GM23338 (cell line): ENCODE measurements at regions not wholly inside any gene's neighbourhood (a gene's known extent, or its start where the extent isn't known, plus 50 kb on each side); places are given as distances from the start of the nearest gene placed in this dataset.

Source experiments
- ATAC-seq: fragments of 200-7000 bp; cut with Tn5 transposase; 3 replicates; pipeline ENCODE4 v1.9.1; 2020
- DNase-seq: peaks from one replicate; pipeline ENCODE4 v3.0.0-alpha.2; 2015; ENCODE audit warnings: low spot score
- H2AFZ ChIP-seq: fragments of 200-600 bp; sonication (generic); 2 replicates; pipeline ENCODE4 v1.8.0; 2016; ENCODE audit warnings: antibody characterized with exemption, mild to moderate bottlenecking, moderate library complexity
- H3F3A ChIP-seq: fragments of 200-600 bp; sonication (generic); replicated peaks from 2 replicates; pipeline ENCODE4 v1.8.0; 2017; ENCODE audit warnings: antibody characterized with exemption, mixed run types, low read depth
- H3K27ac ChIP-seq: fragments of 200-600 bp; sonication (generic); 2 replicates; pipeline ENCODE4 v1.6.1; 2016; ENCODE audit warnings: low read depth
- H3K27me3 ChIP-seq: fragments of 200-600 bp; sonication (generic); 2 replicates; pipeline ENCODE4 v1.8.0; 2016; ENCODE audit warnings: mild to moderate bottlenecking, mixed run types, moderate library complexity; ENCODE audit not compliant: insufficient read depth
- H3K36me3 ChIP-seq: fragments of 200-600 bp; sonication (generic); 2 replicates; pipeline ENCODE4 v1.8.0; 2016; ENCODE audit warnings: mild to moderate bottlenecking; ENCODE audit not compliant: insufficient read depth
- H3K4me1 ChIP-seq: fragments of 200-600 bp; sonication (generic); 2 replicates; pipeline ENCODE4 v1.8.0; 2016; ENCODE audit warnings: mild to moderate bottlenecking, moderate library complexity; ENCODE audit not compliant: insufficient read depth
- H3K4me2 ChIP-seq: fragments of 200-600 bp; sonication (generic); 2 replicates; pipeline ENCODE4 v1.7.1; 2017; ENCODE audit warnings: mixed run types
- H3K4me3 ChIP-seq: fragments of 200-600 bp; sonication (generic); 2 replicates; pipeline ENCODE4 v1.6.1; 2016; ENCODE audit warnings: mixed run types
- H3K79me2 ChIP-seq: fragments of 200-600 bp; sonication (generic); replicated peaks from 2 replicates; pipeline ENCODE4 v1.8.0; 2017; ENCODE audit warnings: mild to moderate bottlenecking; ENCODE audit not compliant: insufficient read depth
- H3K9me2 ChIP-seq: fragments of 200-600 bp; sonication (generic); 2 replicates; pipeline ENCODE4 v1.8.0; 2017; ENCODE audit not compliant: insufficient read depth
- H4K20me1 ChIP-seq: fragments of 200-600 bp; sonication (generic); replicated peaks from 2 replicates; pipeline ENCODE4 v1.8.0; 2017; ENCODE audit warnings: mild to moderate bottlenecking; ENCODE audit not compliant: insufficient read depth
- H3K27ac Mint-ChIP-seq: 2 replicates; pipeline ENCODE4 v1.8.0; 2020; ENCODE audit warnings: inconsistent platforms, mild to moderate bottlenecking, moderate library complexity, mixed read lengths
- H3K27me3 Mint-ChIP-seq: 3 replicates; pipeline ENCODE4 v1.8.0; 2022; ENCODE audit warnings: low read depth, mild to moderate bottlenecking, moderate library complexity, mixed read lengths, inconsistent platforms; ENCODE audit not compliant: insufficient read depth, poor library complexity
- H3K36me3 Mint-ChIP-seq: 3 replicates; pipeline ENCODE4 v1.8.0; 2021; ENCODE audit warnings: low read depth, mild to moderate bottlenecking, inconsistent platforms, moderate library complexity, mixed read lengths
- H3K4me1 Mint-ChIP-seq: 3 replicates; pipeline ENCODE4 v1.8.0; 2020; ENCODE audit warnings: mild to moderate bottlenecking, inconsistent platforms, mixed read lengths
- H3K4me3 Mint-ChIP-seq: 3 replicates; pipeline ENCODE4 v1.8.0; 2021; ENCODE audit warnings: moderate library complexity, mild to moderate bottlenecking, inconsistent platforms, mixed read lengths
- H3K9me3 Mint-ChIP-seq: 3 replicates; pipeline ENCODE4 v1.8.0; 2020; ENCODE audit warnings: moderate library complexity, mild to moderate bottlenecking, inconsistent platforms, mixed read lengths
- CREB1 ChIP-seq: fragments of 250-450 bp; sonication (Bioruptor Pico); IDR thresholded peaks from 2 replicates; pipeline ENCODE4 v1.5.0; 2020; ENCODE audit warnings: low read depth, mild to moderate bottlenecking, moderate library complexity
- EZH2 ChIP-seq: fragments of 200-600 bp; sonication (generic); IDR thresholded peaks from one replicate; pipeline ENCODE4 v1.8.0; 2017; ENCODE audit warnings: antibody characterized with exemption, mild to moderate bottlenecking, low read depth; ENCODE audit not compliant: unreplicated experiment
- NANOG ChIP-seq: IDR thresholded peaks from 2 replicates; pipeline ENCODE4 v1.6.1; 2016; ENCODE audit warnings: antibody characterized with exemption, borderline replicate concordance
- POLR2AphosphoS5 ChIP-seq: IDR thresholded peaks from 2 replicates; pipeline ENCODE4 v1.6.1; 2016; ENCODE audit warnings: antibody characterized with exemption, low read depth
- STAT1 ChIP-seq: IDR thresholded peaks from one replicate; pipeline ENCODE4 v1.6.1; 2016; ENCODE audit warnings: antibody characterized with exemption; ENCODE audit not compliant: unreplicated experiment
- ZNF114 ChIP-seq: fragments of 250-450 bp; sonication (Bioruptor Pico); IDR thresholded peaks from 2 replicates; pipeline ENCODE4 v1.5.0; 2020; ENCODE audit warnings: mild to moderate bottlenecking, moderate library complexity
- ZNF331 ChIP-seq: fragments of 250-450 bp; sonication (Bioruptor Pico); IDR thresholded peaks from 2 replicates; pipeline ENCODE4 v1.5.0; 2020; ENCODE audit warnings: low read depth, mild to moderate bottlenecking, moderate library complexity
- TF ChIP-seq, protein P1 (sequence below): fragments of 250-450 bp; sonication (Bioruptor Pico); IDR thresholded peaks from 2 replicates; pipeline ENCODE4 v1.5.0; 2020; ENCODE audit warnings: mild to moderate bottlenecking, moderate library complexity
- TF ChIP-seq, protein P2 (sequence below), 2 experiments: fragments of 200-600 bp in 1 of 2; sonication (generic) in 1 of 2; conservative IDR thresholded peaks; 2 replicates each; pipeline versions ENCODE4 v1.5.1 to v1.6.1; 2016 to 2017; ENCODE audit warnings: antibody characterized with exemption in 2 of 2, low read depth in 2 of 2, mild to moderate bottlenecking in 2 of 2, moderate library complexity in 1 of 2
- TF ChIP-seq, protein P3 (sequence below): IDR thresholded peaks from 2 replicates; pipeline ENCODE4 v1.6.1; 2016; ENCODE audit warnings: antibody characterized with exemption
- TF ChIP-seq, protein P4 (sequence below): IDR thresholded peaks from one replicate; pipeline ENCODE4 v1.6.1; 2018; ENCODE audit warnings: antibody characterized with exemption; ENCODE audit not compliant: unreplicated experiment

DNA sequence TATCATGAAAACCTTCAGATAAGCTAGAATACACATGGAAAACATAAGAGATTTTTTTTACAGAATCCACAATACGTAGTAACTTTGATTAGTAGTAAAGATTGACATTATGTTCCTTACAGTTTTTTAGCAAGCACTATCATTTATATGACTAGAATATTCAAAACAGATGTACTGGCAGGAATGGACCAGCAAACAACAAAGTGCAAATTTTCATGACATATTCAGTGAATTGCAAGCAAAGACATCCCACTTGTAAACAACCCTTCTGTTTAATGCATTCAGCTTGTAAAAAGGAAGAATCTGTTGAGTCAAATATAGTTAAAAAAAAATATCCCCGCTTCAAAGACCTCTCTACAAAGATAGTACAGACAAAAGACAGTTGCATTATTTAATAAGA lies 403.7 kb upstream of the TRAM1L1 start:
- H3K36me3 Mint-ChIP-seq, result no peaks in the 10 kb centered on the region
- Histone ChIP-seq H3K27me3 (no peaks in the 10 kb centered on the region), H3K4me2 (no peak overlapping the region), H3K9me2 (no peaks in the 10 kb centered on the region), H3K79me2 (no peaks in the 10 kb centered on the region), H3K36me3 (no peaks in the 10 kb centered on the region), H4K20me1 (no peaks in the 10 kb centered on the region), H3K4me1 (peaks cover 15% of the 10 kb centered on the region), H3F3A (no peaks in the 10 kb centered on the region), H2AFZ (no peak overlapping the region), H3K4me3 (no peak overlapping the region), H3K27ac (no peak overlapping the region)
- no peak overlapping the region for H3K4me3 Mint-ChIP-seq
- no peak overlapping the region for H3K27ac Mint-ChIP-seq
- H3K27me3 Mint-ChIP-seq, result no peaks in the 10 kb centered on the region
- peaks cover 15% of the 10 kb centered on the region; the same call in 2 of the 3 replicates for H3K4me1 Mint-ChIP-seq
- DNase-seq, result no peak
- no peak for TF ChIP-seq NANOG
- no peak for TF ChIP-seq EZH2
- no peak for TF ChIP-seq POLR2AphosphoS5
- TF ChIP-seq STAT1, result no peak
- TF ChIP-seq, protein P1, sequence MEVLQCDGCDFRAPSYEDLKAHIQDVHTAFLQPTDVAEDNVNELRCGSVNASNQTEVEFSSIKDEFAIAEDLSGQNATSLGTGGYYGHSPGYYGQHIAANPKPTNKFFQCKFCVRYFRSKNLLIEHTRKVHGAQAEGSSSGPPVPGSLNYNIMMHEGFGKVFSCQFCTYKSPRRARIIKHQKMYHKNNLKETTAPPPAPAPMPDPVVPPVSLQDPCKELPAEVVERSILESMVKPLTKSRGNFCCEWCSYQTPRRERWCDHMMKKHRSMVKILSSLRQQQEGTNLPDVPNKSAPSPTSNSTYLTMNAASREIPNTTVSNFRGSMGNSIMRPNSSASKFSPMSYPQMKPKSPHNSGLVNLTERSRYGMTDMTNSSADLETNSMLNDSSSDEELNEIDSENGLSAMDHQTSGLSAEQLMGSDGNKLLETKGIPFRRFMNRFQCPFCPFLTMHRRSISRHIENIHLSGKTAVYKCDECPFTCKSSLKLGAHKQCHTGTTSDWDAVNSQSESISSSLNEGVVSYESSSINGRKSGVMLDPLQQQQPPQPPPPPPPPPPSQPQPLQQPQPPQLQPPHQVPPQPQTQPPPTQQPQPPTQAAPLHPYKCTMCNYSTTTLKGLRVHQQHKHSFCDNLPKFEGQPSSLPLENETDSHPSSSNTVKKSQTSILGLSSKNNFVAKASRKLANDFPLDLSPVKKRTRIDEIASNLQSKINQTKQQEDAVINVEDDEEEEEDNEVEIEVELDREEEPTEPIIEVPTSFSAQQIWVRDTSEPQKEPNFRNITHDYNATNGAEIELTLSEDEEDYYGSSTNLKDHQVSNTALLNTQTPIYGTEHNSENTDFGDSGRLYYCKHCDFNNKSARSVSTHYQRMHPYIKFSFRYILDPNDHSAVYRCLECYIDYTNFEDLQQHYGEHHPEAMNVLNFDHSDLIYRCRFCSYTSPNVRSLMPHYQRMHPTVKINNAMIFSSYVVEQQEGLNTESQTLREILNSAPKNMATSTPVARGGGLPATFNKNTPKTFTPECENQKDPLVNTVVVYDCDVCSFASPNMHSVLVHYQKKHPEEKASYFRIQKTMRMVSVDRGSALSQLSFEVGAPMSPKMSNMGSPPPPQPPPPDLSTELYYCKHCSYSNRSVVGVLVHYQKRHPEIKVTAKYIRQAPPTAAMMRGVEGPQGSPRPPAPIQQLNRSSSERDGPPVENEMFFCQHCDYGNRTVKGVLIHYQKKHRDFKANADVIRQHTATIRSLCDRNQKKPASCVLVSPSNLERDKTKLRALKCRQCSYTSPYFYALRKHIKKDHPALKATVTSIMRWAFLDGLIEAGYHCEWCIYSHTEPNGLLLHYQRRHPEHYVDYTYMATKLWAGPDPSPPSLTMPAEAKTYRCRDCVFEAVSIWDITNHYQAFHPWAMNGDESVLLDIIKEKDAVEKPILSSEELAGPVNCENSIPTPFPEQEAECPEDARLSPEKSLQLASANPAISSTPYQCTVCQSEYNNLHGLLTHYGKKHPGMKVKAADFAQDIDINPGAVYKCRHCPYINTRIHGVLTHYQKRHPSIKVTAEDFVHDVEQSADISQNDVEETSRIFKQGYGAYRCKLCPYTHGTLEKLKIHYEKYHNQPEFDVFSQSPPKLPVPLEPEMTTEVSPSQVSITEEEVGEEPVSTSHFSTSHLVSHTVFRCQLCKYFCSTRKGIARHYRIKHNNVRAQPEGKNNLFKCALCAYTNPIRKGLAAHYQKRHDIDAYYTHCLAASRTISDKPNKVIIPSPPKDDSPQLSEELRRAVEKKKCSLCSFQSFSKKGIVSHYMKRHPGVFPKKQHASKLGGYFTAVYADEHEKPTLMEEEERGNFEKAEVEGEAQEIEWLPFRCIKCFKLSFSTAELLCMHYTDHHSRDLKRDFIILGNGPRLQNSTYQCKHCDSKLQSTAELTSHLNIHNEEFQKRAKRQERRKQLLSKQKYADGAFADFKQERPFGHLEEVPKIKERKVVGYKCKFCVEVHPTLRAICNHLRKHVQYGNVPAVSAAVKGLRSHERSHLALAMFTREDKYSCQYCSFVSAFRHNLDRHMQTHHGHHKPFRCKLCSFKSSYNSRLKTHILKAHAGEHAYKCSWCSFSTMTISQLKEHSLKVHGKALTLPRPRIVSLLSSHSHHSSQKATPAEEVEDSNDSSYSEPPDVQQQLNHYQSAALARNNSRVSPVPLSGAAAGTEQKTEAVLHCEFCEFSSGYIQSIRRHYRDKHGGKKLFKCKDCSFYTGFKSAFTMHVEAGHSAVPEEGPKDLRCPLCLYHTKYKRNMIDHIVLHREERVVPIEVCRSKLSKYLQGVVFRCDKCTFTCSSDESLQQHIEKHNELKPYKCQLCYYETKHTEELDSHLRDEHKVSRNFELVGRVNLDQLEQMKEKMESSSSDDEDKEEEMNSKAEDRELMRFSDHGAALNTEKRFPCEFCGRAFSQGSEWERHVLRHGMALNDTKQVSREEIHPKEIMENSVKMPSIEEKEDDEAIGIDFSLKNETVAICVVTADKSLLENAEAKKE (CRISPR knock-in tag), result no peak
- TF ChIP-seq ZNF331 (CRISPR knock-in tag), result no peak
- TF ChIP-seq, protein P2, sequence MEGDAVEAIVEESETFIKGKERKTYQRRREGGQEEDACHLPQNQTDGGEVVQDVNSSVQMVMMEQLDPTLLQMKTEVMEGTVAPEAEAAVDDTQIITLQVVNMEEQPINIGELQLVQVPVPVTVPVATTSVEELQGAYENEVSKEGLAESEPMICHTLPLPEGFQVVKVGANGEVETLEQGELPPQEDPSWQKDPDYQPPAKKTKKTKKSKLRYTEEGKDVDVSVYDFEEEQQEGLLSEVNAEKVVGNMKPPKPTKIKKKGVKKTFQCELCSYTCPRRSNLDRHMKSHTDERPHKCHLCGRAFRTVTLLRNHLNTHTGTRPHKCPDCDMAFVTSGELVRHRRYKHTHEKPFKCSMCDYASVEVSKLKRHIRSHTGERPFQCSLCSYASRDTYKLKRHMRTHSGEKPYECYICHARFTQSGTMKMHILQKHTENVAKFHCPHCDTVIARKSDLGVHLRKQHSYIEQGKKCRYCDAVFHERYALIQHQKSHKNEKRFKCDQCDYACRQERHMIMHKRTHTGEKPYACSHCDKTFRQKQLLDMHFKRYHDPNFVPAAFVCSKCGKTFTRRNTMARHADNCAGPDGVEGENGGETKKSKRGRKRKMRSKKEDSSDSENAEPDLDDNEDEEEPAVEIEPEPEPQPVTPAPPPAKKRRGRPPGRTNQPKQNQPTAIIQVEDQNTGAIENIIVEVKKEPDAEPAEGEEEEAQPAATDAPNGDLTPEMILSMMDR (conservative IDR thresholded peaks at IDR 0.05; ENCODE audit: low read depth in 2 of 2), result no peak
- TF ChIP-seq, protein P3, sequence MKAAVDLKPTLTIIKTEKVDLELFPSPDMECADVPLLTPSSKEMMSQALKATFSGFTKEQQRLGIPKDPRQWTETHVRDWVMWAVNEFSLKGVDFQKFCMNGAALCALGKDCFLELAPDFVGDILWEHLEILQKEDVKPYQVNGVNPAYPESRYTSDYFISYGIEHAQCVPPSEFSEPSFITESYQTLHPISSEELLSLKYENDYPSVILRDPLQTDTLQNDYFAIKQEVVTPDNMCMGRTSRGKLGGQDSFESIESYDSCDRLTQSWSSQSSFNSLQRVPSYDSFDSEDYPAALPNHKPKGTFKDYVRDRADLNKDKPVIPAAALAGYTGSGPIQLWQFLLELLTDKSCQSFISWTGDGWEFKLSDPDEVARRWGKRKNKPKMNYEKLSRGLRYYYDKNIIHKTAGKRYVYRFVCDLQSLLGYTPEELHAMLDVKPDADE, result no peak
- TF ChIP-seq CREB1 (CRISPR knock-in tag), result no peak
- no peak for TF ChIP-seq ZNF114 (CRISPR knock-in tag)
- TF ChIP-seq, protein P4, sequence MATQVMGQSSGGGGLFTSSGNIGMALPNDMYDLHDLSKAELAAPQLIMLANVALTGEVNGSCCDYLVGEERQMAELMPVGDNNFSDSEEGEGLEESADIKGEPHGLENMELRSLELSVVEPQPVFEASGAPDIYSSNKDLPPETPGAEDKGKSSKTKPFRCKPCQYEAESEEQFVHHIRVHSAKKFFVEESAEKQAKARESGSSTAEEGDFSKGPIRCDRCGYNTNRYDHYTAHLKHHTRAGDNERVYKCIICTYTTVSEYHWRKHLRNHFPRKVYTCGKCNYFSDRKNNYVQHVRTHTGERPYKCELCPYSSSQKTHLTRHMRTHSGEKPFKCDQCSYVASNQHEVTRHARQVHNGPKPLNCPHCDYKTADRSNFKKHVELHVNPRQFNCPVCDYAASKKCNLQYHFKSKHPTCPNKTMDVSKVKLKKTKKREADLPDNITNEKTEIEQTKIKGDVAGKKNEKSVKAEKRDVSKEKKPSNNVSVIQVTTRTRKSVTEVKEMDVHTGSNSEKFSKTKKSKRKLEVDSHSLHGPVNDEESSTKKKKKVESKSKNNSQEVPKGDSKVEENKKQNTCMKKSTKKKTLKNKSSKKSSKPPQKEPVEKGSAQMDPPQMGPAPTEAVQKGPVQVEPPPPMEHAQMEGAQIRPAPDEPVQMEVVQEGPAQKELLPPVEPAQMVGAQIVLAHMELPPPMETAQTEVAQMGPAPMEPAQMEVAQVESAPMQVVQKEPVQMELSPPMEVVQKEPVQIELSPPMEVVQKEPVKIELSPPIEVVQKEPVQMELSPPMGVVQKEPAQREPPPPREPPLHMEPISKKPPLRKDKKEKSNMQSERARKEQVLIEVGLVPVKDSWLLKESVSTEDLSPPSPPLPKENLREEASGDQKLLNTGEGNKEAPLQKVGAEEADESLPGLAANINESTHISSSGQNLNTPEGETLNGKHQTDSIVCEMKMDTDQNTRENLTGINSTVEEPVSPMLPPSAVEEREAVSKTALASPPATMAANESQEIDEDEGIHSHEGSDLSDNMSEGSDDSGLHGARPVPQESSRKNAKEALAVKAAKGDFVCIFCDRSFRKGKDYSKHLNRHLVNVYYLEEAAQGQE, result no peak
- no peaks in the 10 kb centered on the region for H3K9me3 Mint-ChIP-seq
- ATAC-seq, result no peak
